Mesothelial cell of epicardium (in vitro differentiated cells): ENCODE measurements at regions not wholly inside any gene's neighbourhood (a gene's known extent, or its start where the extent isn't known, plus 50 kb on each side); places are given as distances from the start of the nearest gene placed in this dataset.
A peak's percentile ranks its signal among the peaks of the same experiment; 100 is the strongest.
"Not testable (repeated sequence)": the region's sequence is repeated elsewhere in the genome, so short reads cannot be mapped to it uniquely, and the experiment has no call there.

Experiments
- DNase-seq, 2 experiments: peaks; one replicate each; pipeline ENCODE4 v3.0.0; 2021; ENCODE audit warnings: low spot score in 2 of 2; ENCODE audit not compliant: unreplicated experiment in 2 of 2
- H3K27ac Mint-ChIP-seq: 2 replicates; pipeline ENCODE4 v1.8.0; 2021; ENCODE audit warnings: mixed read lengths
- H3K27me3 Mint-ChIP-seq: 2 replicates; pipeline ENCODE4 v1.8.0; 2021; ENCODE audit warnings: low read depth, mixed read lengths
- H3K36me3 Mint-ChIP-seq: 2 replicates; pipeline ENCODE4 v1.8.0; 2021; ENCODE audit warnings: mixed read lengths
- H3K4me1 Mint-ChIP-seq: 2 replicates; pipeline ENCODE4 v1.8.0; 2021; ENCODE audit warnings: mixed read lengths
- H3K4me3 Mint-ChIP-seq: 2 replicates; pipeline ENCODE4 v1.8.0; 2021; ENCODE audit warnings: mild to moderate bottlenecking, moderate library complexity, mixed read lengths
- H3K9me3 Mint-ChIP-seq: 2 replicates; pipeline ENCODE4 v1.8.0; 2021; ENCODE audit warnings: mixed read lengths
- CTCF ChIP-seq: fragments of 200-600 bp; sonication (generic); IDR thresholded peaks from one replicate; pipeline ENCODE4 v1.5.0; 2021; ENCODE audit warnings: antibody characterized with exemption; ENCODE audit not compliant: unreplicated experiment

DNA sequence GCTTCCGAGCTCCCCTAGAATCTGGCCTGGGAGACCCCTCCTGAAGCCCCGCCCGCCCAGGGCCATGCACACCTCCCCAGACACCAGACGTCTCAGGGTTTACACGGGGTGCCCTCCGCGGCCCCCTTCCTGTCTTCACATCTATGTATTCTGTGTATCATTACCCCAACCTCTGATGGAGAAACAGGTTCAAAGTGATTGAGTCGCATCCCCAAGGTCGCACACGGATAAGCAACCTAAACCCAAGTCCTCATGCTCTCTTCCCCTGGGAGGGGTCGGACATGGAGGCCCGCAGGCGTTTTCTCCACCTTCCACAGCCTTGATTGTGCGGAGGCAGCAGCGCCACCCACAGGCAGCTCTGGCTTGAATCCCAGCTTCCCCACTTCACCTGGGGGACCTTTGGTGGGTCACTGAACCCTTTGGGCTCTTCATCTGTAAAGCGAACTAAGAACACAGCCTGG lies 237.3 kb downstream of the BCL11B start:
- Mint-ChIP-seq H3K4me1 (peaks cover 13% of the 10 kb centered on the region), H3K36me3 (no peaks in the 10 kb centered on the region), H3K9me3 (peaks cover 7% of the 10 kb centered on the region), H3K27me3 (peaks cover 5% of the 10 kb centered on the region), H3K4me3 (no peak overlapping the region), H3K27ac (no peak overlapping the region)
- no peak for DNase-seq
- no peak for TF ChIP-seq CTCF

DNA sequence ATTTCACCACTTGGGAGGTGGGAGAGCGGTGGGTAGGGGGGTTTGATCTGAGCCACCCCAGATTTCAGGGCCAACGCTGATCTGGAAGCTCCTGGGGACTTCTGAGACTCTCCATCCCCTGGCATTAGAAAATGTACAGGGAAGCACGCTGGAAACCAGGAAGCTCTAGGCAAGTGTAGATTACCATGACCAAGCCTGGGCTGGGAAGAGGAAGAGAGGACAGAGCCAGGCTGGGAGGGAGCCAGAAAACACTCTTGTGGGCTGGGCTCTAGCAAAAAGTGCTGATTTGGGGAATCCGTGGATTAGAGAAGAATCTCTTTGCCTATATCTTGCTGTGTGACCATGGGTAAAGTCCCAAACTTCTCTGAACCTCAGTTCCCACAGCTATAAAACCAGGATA lies 236.7 kb downstream of the BCL11B start:
- H3K9me3 Mint-ChIP-seq: peaks cover 7% of the 10 kb centered on the region
- no peaks in the 10 kb centered on the region for H3K36me3 Mint-ChIP-seq
- peak overlapping the region; percentile 39 for H3K27ac Mint-ChIP-seq
- no peak overlapping the region for H3K4me3 Mint-ChIP-seq
- H3K27me3 Mint-ChIP-seq: peaks cover 5% of the 10 kb centered on the region
- peaks cover 13% of the 10 kb centered on the region for H3K4me1 Mint-ChIP-seq
- TF ChIP-seq CTCF: no peak
- DNase-seq: no peak

GRCh38 chr14:99035712-99036610 lies 236.0 kb downstream of the BCL11B start:
- peaks cover 3% of the 10 kb centered on the region for H3K27me3 Mint-ChIP-seq
- no peaks in the 10 kb centered on the region for H3K36me3 Mint-ChIP-seq
- TF ChIP-seq CTCF: no peak
- peak; percentile 40 to 70 for DNase-seq
- peak overlapping the region; percentile 75 for H3K27ac Mint-ChIP-seq
- H3K4me3 Mint-ChIP-seq: peak overlapping the region; percentile 24
- peaks cover 7% of the 10 kb centered on the region for H3K9me3 Mint-ChIP-seq
- peaks cover 13% of the 10 kb centered on the region for H3K4me1 Mint-ChIP-seq

GRCh38 chr14:99036611-99037293 lies 235.2 kb downstream of the BCL11B start:
- Mint-ChIP-seq H3K4me3 (no peak overlapping the region), H3K27ac (peak overlapping the region; percentile 75), H3K36me3 (no peaks in the 10 kb centered on the region), H3K27me3 (peaks cover 3% of the 10 kb centered on the region), H3K9me3 (peaks cover 7% of the 10 kb centered on the region), H3K4me1 (peaks cover 13% of the 10 kb centered on the region)
- no peak for TF ChIP-seq CTCF
- DNase-seq: no peak

DNA sequence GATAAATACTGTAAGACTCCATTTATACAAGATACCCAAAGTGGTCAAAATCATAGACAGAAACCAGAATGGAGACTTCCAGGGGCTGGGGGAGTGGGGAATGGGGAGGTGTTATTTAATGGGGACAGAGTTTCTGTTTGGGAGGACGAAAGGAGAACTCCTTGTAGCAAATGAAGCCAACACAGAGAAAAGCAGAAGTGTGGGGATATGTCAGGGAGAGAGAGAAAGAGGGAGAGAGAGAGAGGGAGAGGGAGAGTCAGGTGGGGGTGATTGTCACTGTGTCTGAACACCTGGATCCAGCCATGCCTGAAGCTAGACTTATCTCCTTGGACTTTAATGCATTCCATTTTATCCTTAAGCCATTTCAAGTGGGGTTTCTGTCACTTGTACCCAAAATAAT lies 234.7 kb downstream of the BCL11B start:
- not testable (repeated sequence) for H3K9me3 Mint-ChIP-seq, H3K36me3 Mint-ChIP-seq, H3K4me3 Mint-ChIP-seq, H3K27me3 Mint-ChIP-seq, DNase-seq, H3K27ac Mint-ChIP-seq
- peaks cover 13% of the 10 kb centered on the region for H3K4me1 Mint-ChIP-seq
